ENCODE measurements at regions not wholly inside any gene's neighbourhood (a gene's known extent, or its start where the extent isn't known, plus 50 kb on each side); places are given as distances from the start of the nearest gene placed in this dataset.
A peak's percentile ranks its signal among the peaks of the same experiment; 100 is the strongest.

GRCh38 chr7:115672024-115672423, 358.5 kb downstream of the TFEC start:
- peaks cover 0 to 9% (median 4%) of the 10 kb centered on the region in 4 donors for H3K4me1 ChIP-seq
- ATAC-seq: no peak
- TF ChIP-seq CTCF (IDR thresholded peaks at IDR 0.05): no peak
- TF ChIP-seq POLR2A (IDR thresholded peaks at IDR 0.05): no peak
- no peaks in the 10 kb centered on the region for H3K36me3 ChIP-seq
- no peak overlapping the region for H3K27ac ChIP-seq
- H3K4me3 ChIP-seq: no peak overlapping the region
- no peaks in the 10 kb centered on the region for H3K9me3 ChIP-seq
- WGBS (ENCODE audit: insufficient coverage, low coverage, low lambda C conversion rate, missing lambda C conversion rate): 57% methylated on average over 1 of the region's 1 CpG
- H3K27me3 ChIP-seq: no peaks in the 10 kb centered on the region
- no peak for DNase-seq
- intact Hi-C loops (cut with DNase I): no loop called here

- TF ChIP-seq POLR2A (IDR thresholded peaks at IDR 0.05) (no peak), CTCF (IDR thresholded peaks at IDR 0.05) (no peak)
- H3K4me3 ChIP-seq: no peak overlapping the region
- no peak for ATAC-seq
Observed at GRCh38 chr7:115662676-115663075, 367.9 kb downstream of the TFEC start.

GRCh38 chr7:115662120-115662519, 368.4 kb downstream of the TFEC start:
- no peak for TF ChIP-seq CTCF (IDR thresholded peaks at IDR 0.05)
- no peak for TF ChIP-seq POLR2A (IDR thresholded peaks at IDR 0.05)
- WGBS (ENCODE audit: insufficient coverage, low coverage, low lambda C conversion rate, missing lambda C conversion rate): 92% methylated on average over 2 of the region's 2 CpGs
- H3K9me3 ChIP-seq: no peaks in the 10 kb centered on the region
- no peaks in the 10 kb centered on the region for H3K27me3 ChIP-seq
- ATAC-seq (no peak), DNase-seq (no peak)
- H3K4me1 ChIP-seq: no peaks in the 10 kb centered on the region
- H3K4me3 ChIP-seq: no peak overlapping the region
- intact Hi-C loops (cut with DNase I): no loop called here
- H3K36me3 ChIP-seq: no peaks in the 10 kb centered on the region
- H3K27ac ChIP-seq: no peak overlapping the region

More at GRCh38 chr7:115662676-115663075, 367.9 kb downstream of the TFEC start:
- Histone ChIP-seq H3K36me3 (no peaks in the 10 kb centered on the region), H3K27ac (no peak overlapping the region), H3K4me1 (no peaks in the 10 kb centered on the region), H3K9me3 (no peaks in the 10 kb centered on the region), H3K27me3 (no peaks in the 10 kb centered on the region)
- no peak for DNase-seq
- intact Hi-C loops (cut with DNase I): no loop called here

- Histone ChIP-seq H3K27me3 (no peaks in the 10 kb centered on the region), H3K36me3 (no peaks in the 10 kb centered on the region), H3K9me3 (no peaks in the 10 kb centered on the region), H3K4me3 (no peak overlapping the region), H3K4me1 (peaks cover 0 to 10% (median 0%) of the 10 kb centered on the region in 4 donors), H3K27ac (no peak overlapping the region)
- 22% methylated on average over 3 of the region's 3 CpGs for WGBS (ENCODE audit: insufficient coverage, low coverage, low lambda C conversion rate, missing lambda C conversion rate)
- intact Hi-C loops (cut with DNase I): no loop called here
- no peak for DNase-seq
- TF ChIP-seq POLR2A (IDR thresholded peaks at IDR 0.05) (no peak), CTCF (IDR thresholded peaks at IDR 0.05) (no peak)
- peak in 3 of 4 donors; percentile 59 to 78 (median 68) for ATAC-seq
Observed at GRCh38 chr7:115658223-115658622, 372.3 kb downstream of the TFEC start.

Measured in right lobe of liver (tissue), 6 donors.